Muscle of leg (tissue), 3 donors: ENCODE measurements at regions not wholly inside any gene's neighbourhood (a gene's known extent, or its start where the extent isn't known, plus 50 kb on each side); places are given as distances from the start of the nearest gene placed in this dataset.
A peak's percentile ranks its signal among the peaks of the same experiment; 100 is the strongest.

Source experiments
- DNase-seq: peaks from one replicate; pipeline ENCODE4 v3.0.0; 2013
- H3K27ac ChIP-seq: one replicate; pipeline ENCODE4 v1.5.1; 2013; ENCODE audit warnings: mild to moderate bottlenecking, low read length, control low read depth
- H3K27me3 ChIP-seq: one replicate; pipeline ENCODE4 v1.6.1; 2013; ENCODE audit warnings: low read length; ENCODE audit not compliant: control insufficient read depth, insufficient read depth
- H3K36me3 ChIP-seq: one replicate; pipeline ENCODE4 v1.6.1; 2013; ENCODE audit warnings: low read length; ENCODE audit not compliant: control insufficient read depth, insufficient read depth
- H3K4me1 ChIP-seq: one replicate; pipeline ENCODE4 v1.6.1; 2013; ENCODE audit warnings: low read length; ENCODE audit not compliant: control insufficient read depth, insufficient read depth
- H3K4me3 ChIP-seq: one replicate; pipeline ENCODE4 v1.5.1; 2013; ENCODE audit warnings: low read length, control low read depth
- H3K9me3 ChIP-seq: replicated peaks from 2 replicates; pipeline ENCODE4 v1.6.1; 2013; ENCODE audit warnings: low read depth, low read length; ENCODE audit not compliant: control insufficient read depth
- WGBS: methylation state at CpG from one replicate; pipeline ENCODE4 v1.1.5; 2013; ENCODE audit warnings: missing lambda C conversion rate; ENCODE audit not compliant: insufficient coverage; 5-methylcytosine and 5-hydroxymethylcytosine counted together

DNA sequence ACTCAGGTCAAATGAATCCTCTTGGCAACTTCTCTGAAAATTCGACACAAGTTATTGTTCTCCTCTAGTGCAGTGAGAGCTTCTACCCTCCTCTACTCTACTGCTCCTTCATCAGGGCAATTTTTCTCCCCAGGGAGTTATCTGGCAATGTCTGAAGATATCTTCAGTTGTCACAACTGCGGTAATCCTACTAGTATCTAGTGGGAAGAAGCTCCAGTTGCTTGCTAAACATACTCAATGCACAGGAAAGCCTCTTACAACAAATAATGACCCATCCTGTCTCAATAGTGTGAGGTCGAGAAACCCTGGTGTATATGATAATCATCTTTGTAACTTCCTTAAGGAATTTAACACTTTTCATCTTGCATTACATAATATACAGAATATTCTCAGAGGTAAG lies 1147.6 kb downstream of the IGSF11 start:
- Histone ChIP-seq H3K27ac (no peak overlapping the region), H3K4me3 (no peak overlapping the region), H3K9me3 (no peaks in the 10 kb centered on the region), H3K27me3 (no peaks in the 10 kb centered on the region), H3K36me3 (no peaks in the 10 kb centered on the region), H3K4me1 (no peaks in the 10 kb centered on the region)
- no peak for DNase-seq
- no CpG with 5 or more reads among the region's 3 CpGs for WGBS

DNA sequence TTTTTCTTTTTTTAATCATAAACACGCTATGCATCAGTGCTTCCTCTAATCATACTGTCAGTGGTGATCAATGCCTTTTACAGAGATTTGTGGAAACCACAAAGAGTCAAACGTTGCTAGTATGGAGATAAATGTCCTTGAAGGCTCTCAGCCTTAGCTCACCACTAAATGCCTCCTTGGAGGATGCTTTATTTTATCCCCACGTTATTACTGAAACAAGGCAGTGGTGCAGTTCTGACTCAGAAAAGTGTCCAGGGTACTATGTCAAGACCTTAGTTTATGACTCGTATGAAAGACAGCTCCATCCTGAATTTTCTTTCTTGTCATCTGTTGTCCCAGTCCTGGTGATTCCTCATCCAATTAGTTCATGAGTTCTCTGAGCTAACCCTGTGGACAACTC lies 1146.7 kb downstream of the IGSF11 start:
- Histone ChIP-seq H3K4me1 (no peaks in the 10 kb centered on the region), H3K9me3 (no peaks in the 10 kb centered on the region), H3K4me3 (no peak overlapping the region), H3K27ac (no peak overlapping the region), H3K27me3 (no peaks in the 10 kb centered on the region), H3K36me3 (no peaks in the 10 kb centered on the region)
- DNase-seq = no peak
- 0% methylated on average over 1 of the region's 4 CpGs for WGBS

DNA sequence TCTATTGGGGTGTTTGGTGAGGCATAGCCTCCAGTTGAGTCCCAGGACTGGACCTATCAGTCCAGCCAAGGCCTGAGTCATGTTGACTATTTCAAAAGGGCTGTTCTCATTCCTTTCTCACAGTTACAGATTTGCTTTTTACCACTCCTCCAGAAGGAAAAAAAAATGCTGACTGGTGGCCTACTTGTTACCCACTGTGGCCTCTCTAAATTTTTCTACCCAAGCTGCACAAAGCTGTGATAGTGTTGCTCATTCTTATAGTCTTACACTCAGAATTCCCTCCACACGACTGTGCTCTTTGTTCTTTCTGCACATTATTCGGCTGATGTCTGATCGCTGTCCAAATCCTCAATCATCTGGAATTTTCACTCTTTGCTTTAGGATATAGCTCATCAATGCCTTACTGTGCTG lies 1142.2 kb downstream of the IGSF11 start:
- H3K36me3 ChIP-seq = no peaks in the 10 kb centered on the region
- no peaks in the 10 kb centered on the region for H3K27me3 ChIP-seq
- H3K4me1 ChIP-seq = no peaks in the 10 kb centered on the region
- no peak overlapping the region for H3K4me3 ChIP-seq
- H3K9me3 ChIP-seq = peaks cover 1% of the 10 kb centered on the region
- no peak overlapping the region for H3K27ac ChIP-seq
- WGBS = 49% methylated on average over 3 of the region's 3 CpGs
- DNase-seq = peak; percentile 16

DNA sequence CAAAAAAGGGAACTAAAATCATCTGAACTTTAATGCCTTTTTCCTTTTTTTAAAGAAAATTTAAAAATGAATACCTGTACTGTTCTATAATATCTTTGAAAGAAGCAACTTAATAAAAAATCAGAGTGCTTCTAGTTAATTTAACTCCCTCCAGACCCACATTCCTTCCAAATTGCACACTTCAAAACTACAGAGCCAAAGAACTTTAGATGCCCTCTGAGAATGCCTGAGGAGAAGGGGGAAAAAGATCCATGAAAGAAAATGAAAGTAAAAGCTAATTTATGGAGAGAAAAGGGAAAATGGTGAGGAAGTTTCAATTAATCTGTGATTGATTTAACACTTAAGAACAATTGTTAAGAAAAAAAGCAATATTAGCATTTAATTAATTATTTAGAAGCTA lies 1141.6 kb downstream of the IGSF11 start:
- Histone ChIP-seq H3K27me3 (no peaks in the 10 kb centered on the region), H3K36me3 (no peaks in the 10 kb centered on the region), H3K4me3 (no peak overlapping the region), H3K27ac (no peak overlapping the region), H3K4me1 (no peaks in the 10 kb centered on the region), H3K9me3 (peaks cover 4% of the 10 kb centered on the region)
- DNase-seq = peak; percentile 46

DNA sequence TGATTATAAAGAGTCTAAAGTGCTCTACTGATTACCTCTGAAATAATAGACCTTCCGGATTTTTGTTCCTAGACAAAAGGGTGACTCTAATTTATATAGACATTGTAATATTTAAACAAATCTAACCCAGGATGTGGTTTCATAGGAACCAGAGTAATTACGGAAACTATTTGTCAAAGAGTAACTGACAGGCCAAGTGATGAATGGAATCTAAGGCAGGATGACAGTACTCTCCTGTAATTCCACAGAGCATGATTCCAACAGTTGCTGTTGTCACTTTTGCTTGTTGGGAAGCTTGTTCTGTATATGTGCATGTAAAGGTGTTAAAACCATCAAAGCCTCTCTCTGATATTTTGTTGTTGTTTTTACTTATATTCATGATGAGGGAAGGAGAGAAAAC lies 1141.0 kb downstream of the IGSF11 start:
- Histone ChIP-seq H3K9me3 (peaks cover 4% of the 10 kb centered on the region), H3K27me3 (no peaks in the 10 kb centered on the region)
- DNase-seq = peak; percentile 5

DNA sequence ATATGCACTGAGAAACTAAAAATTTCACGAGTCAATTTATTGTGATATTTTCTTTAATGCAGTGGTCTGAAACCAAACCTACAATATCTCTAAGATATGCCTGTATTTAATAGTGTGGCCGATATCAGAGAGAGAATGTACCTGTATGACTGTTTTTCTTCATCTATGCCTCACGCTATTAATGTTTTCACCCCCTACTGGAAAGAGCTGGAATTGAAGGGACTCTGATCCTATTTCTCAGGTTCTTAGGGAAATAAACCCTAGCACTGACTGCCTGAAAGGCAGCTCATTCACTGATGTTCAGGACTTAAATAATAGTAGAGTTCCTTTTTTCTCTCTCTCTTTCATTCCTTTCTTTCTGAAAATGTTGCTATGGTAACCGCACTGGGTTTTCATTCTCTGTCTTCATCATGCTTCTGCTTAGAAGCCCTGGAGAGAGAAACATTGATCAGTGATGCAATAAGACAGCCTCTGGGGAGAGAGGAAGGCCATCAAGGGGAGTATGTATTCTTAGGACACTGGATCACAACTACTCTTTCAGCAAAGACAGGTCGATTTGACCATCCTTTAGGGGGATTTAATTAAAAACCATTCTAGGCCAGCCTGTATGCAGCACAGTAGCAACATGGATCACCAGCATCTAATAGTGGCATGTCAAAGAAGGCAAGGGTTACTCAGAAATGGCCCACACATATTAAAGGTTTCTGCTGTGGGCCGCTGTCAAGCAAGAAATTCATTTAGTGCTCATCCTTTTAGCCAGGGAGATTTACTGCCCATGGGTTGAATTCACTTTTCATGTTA lies 1135.7 kb downstream of the IGSF11 start:
- H3K27ac ChIP-seq = no peak overlapping the region
- WGBS = 100% methylated on average over 1 of the region's 6 CpGs
- DNase-seq = no peak
- H3K9me3 ChIP-seq = peaks cover 7% of the 10 kb centered on the region
- H3K4me1 ChIP-seq = no peaks in the 10 kb centered on the region
- no peaks in the 10 kb centered on the region for H3K36me3 ChIP-seq
- H3K4me3 ChIP-seq = no peak overlapping the region
- no peaks in the 10 kb centered on the region for H3K27me3 ChIP-seq

More for the DNA sequence above, 1141.0 kb downstream of the IGSF11 start:
- Histone ChIP-seq H3K36me3 (no peaks in the 10 kb centered on the region), H3K4me3 (no peak overlapping the region), H3K4me1 (no peaks in the 10 kb centered on the region), H3K27ac (no peak overlapping the region)
- no CpG with 5 or more reads among the region's 2 CpGs for WGBS

DNA sequence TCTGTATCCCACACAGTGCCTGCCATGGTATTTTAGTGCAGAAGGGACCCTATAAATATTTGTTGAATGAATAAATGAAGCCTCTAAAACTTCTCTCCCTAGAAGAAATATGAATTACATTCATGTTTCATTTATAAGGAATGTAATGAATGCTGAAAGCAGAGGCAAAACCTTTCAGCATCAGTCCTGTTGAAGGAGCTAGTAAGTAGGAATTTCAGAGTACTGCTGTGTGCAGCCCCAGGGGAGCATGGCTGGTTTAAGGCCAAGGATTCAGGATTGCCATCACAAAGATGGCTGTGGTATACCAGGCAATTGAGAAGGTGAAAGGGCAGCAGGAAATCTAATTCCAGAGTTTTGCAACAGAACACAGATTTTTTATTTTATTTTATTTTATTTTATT lies 1131.4 kb downstream of the IGSF11 start:
- H3K27ac ChIP-seq = no peak overlapping the region

DNA sequence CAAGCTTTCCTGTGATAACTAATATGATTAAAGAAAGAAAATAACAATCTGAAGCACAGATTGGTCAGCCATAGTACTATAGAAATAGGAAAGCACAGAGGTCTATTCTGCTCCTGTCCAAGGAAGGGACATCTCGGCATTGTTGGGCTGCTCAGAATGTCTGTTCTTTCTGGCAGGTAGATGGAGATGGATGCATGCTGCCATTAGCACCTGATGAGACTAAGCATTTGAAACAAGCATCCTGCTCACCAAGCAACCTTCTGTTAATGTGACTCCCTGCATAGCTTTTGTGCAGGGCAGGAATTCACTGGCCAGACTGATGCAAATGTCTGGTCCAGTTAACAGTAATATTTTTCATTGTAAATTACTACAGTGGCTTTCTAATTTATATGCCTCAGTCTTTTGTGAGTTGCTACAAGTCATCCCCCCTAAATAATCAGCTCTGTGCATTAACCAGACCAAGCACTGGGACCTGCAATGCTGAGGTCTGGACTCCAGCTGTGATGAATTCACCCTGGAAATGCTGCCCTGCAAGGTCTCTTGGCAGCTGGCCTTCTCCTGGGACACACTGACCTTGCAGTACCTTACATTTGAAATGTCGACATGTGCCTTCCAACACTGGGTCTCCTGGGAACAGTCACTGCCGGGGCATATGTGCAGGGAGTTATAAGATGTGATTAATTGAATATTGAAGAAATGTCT lies 1123.7 kb downstream of the IGSF11 start:
- DNase-seq = no peak
- H3K4me1 ChIP-seq = no peaks in the 10 kb centered on the region
- no peaks in the 10 kb centered on the region for H3K9me3 ChIP-seq
- H3K27me3 ChIP-seq = no peaks in the 10 kb centered on the region
- no peak overlapping the region for H3K27ac ChIP-seq
- H3K36me3 ChIP-seq = no peaks in the 10 kb centered on the region
- no peak overlapping the region for H3K4me3 ChIP-seq
- WGBS = 100% methylated on average over 1 of the region's 3 CpGs

More for the DNA sequence above, 1131.4 kb downstream of the IGSF11 start:
- Histone ChIP-seq H3K4me3 (no peak overlapping the region), H3K4me1 (no peaks in the 10 kb centered on the region), H3K27me3 (no peaks in the 10 kb centered on the region), H3K9me3 (peaks cover 2% of the 10 kb centered on the region), H3K36me3 (no peaks in the 10 kb centered on the region)
- DNase-seq = no peak

DNA sequence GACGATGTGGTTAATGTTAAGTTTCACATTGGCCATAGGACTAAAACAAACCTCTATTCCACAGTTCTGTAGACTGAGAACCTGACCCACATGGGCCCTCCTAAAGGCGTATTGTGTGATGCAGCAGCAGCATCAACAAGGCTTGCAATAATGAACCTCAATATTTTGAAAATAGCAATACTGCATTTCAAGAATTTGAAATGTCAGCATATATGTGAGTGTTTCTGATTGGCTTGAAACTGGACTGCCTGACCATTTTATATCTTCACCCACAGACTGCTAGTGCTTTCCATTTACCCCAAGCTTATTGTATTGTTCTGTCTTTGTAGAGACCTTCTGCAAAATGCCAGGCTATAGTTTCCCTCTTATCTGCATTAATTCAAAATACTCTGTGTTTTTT lies 1122.3 kb downstream of the IGSF11 start:
- Histone ChIP-seq H3K27ac (no peak overlapping the region), H3K4me1 (no peaks in the 10 kb centered on the region), H3K36me3 (no peaks in the 10 kb centered on the region), H3K4me3 (no peak overlapping the region), H3K27me3 (no peaks in the 10 kb centered on the region), H3K9me3 (no peaks in the 10 kb centered on the region)
- no peak for DNase-seq
- no CpG with 5 or more reads among the region's 2 CpGs for WGBS

DNA sequence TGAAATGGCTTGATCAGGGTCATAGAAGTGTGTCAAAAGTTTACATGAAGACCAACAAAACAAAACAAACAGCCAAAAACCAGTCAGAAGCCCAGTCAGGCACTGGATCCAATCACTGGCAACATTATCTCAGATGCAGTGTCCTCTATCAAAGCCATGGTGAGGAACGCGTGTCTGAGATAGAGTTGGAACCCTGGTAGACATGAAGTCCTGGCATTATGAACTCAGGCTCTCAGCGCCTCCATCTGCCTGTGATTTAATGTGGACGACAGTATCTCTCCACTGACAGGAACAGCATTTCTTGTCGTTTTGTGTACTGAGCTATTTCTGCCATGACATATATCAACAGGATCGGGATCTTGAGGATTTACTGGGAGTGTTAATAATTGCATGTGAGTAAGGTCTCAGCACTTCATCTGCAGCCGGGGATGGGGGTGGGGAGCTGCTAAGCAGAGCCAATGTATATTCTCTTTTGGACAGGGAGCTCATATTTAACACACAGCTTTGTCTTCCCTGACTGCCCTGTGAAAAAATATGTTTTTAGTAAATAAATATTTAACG lies 1120.0 kb downstream of the IGSF11 start:
- WGBS = 58% methylated on average over 4 of the region's 8 CpGs
- DNase-seq = no peak
- no peak overlapping the region for H3K4me3 ChIP-seq

More for the DNA sequence above, 1120.0 kb downstream of the IGSF11 start:
- Histone ChIP-seq H3K36me3 (no peaks in the 10 kb centered on the region), H3K27me3 (no peaks in the 10 kb centered on the region), H3K4me1 (no peaks in the 10 kb centered on the region), H3K27ac (no peak overlapping the region), H3K9me3 (no peaks in the 10 kb centered on the region)
